Fibroblast of the conjunctiva (primary cell): ENCODE measurements at regions not wholly inside any gene's neighbourhood (a gene's known extent, or its start where the extent isn't known, plus 50 kb on each side); places are given as distances from the start of the nearest gene placed in this dataset.

Experiments used
- DNase-seq: peaks from one replicate; pipeline ENCODE4 v3.0.0-alpha.2; 2010; ENCODE audit warnings: low read depth

GRCh38 chr12:38139456-38139855 lies 177.1 kb upstream of the ALG10B start:
- DNase-seq: no peak

- DNase-seq: no peak
These were observed 175.3 kb upstream of the ALG10B start for GRCh38 chr12:38141239-38141638.

DNA sequence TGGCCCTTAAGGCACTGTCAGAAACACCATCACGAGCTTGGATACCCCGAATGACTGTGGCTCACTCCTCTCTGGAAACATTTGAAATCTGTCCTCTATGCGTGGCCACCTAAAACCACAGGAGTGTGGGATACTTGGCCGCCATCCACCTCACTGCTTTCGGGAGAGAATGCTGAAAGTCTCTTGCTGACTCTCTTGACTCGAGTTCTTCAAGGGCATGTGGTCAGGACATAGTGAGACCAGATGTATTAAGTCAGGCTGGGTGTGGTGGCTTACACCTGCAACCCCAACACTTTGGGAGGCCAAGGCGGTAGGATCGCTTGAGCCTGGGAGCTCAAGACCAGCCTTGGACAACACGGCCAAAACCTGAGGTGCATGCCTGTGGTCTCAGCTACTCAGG lies 174.7 kb upstream of the ALG10B start:
- no peak for DNase-seq

DNA sequence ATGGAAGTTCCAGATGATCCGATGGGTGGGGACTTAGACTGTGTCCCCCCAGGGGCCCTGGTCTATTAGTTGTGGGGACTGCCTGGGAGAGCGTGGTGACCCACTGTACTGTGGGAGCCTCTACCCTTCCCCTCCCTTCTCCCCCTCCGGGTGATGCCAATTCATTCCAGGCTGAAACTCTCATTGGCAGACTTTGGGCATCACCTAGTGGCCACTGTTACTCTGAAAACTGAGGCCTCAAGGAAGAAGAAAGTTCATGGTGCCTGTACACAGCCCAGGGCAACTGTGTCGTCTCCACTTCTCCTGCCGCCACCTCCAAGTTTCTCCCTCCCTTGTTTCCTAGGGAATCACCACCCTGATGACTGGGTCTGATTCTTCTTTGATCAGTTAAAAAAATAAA lies 173.6 kb upstream of the ALG10B start:
- DNase-seq: no peak

DNA sequence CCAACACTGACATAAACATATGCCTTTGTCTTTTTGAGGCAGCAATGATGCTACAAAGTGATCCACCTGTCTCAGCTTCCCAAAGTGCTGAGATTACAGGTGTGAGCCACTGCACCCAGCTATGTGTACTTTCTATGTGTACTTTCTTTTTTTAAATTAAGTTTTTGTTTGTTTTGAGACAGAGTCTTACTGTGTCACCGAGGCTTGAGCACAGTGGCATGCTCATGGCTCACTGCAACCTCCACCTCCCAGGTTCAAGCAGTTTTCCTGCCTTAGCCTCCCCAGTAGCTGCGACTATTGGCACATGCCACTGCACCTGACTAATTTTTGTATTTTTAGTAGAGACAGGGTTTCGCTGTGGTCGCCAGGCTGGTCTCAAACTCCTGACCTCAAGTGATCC lies 172.5 kb upstream of the ALG10B start:
- DNase-seq: no peak

DNA sequence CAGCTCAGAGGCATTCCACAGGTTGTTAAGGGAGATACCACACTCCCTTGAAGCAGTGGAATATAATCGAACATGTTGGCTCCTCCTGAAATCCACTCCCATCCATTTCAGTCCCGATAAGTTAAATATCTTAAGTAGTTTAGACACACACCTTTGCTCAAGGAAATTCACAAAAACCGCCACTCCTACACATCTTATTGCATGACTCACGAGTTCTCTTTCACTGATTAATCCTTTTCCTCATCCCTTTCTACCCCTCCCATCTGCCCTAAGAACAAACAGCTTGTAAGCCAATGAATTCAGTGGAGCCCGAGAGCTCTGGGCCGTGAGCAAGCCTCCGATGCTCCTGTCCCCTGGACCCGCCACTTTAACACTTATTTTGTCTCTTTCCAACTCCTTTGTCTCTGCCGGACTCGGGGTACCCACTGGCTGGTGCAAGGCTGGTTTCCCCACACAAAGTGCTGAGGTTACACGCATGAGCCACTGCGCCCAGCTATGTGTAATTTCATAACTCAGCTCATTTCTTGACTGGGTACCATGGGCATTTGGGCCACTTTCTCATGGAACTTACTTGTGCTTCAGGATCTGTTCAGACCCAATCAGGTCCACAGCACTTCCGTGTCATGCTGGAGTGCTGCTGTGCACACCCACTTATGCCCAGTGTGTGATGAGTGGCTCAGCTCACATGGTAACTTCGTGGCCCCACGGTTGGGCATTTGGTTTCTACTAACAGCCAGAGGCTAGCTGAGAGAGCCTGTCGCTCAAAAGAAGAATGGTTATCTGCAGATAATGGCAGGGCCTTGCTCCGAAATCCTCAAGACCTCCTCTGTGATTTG lies 171.8 kb upstream of the ALG10B start:
- DNase-seq: no peak

DNA sequence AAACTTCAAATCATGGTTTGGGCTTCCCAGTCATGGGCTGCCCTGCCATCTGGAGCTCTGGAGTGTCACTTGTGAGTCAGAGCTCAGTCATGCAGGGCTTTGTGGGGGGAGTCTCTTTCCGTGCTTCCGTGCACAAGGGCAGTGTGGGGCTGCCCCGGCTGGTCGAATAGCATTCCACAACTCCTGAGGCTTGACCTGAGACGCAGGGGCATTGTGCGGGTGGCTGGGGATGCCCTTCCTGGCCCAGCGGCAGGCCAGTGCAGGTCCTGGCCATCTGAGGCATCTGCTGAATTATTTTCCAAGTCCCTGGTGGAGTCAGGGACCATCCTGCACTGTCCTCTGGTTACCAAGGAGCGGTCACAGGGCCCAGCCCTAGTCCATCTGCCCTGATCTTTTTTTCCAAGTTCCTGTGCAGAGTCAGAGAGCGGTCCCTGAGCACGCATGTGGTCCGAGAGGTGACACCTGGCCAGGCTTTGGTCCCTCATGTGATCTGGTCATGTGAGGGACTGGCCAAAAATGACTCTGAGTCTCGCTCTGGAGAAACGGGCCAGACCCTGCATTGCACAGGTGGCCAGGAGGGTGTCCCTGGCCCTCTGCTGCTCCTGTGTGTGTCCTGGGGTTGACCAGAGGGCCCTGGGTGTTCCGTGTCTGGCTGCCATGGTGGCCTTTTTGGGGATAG lies 167.0 kb upstream of the ALG10B start:
- no peak for DNase-seq

- no peak for DNase-seq
These were observed 164.4 kb upstream of the ALG10B start for GRCh38 chr12:38151991-38152700.

DNA sequence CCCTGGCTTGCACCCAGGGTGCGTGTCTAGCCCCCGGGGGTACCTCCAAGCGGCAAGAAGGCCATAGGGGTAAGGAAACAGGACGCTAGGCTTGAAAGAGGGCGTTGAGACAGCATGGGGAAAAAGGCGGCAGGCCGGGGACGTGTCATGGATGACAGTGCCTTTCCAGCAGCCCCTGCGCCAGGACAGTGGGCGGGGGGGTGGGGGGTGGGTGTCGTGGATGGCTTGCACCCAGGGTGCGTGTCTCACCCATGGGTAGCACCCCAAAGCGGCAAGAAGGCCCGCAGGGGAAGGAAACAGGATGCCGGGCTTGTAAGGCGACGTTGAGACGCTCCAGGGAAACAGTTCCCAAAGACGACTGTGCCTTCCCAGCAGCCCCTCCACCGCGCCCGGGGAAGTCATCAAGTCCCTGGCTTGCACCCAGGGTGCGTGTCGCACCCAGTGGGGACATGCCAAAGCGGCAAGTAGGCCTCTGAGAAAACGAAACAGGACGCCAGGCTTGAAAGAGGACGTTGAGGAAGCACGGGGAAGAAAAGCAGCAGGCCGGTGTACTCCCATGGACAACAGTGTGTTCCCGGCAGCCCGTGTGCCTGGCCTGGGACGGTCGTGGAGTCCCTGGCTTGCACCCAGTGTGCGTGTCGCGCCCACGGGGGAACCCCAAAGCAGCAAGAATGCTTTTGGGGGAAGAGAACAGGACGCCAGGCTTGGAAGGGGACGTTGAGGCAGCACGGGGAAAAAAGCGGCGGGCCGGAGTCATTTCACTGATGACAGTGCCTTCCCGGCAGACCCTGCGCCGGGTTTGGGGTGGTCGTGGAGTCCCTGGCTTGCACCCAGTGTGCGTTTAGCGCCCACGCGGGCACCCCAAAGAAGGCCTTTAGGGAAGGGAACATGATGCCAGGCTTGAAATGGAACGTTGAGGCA lies 163.5 kb upstream of the ALG10B start:
- DNase-seq: no peak

DNA sequence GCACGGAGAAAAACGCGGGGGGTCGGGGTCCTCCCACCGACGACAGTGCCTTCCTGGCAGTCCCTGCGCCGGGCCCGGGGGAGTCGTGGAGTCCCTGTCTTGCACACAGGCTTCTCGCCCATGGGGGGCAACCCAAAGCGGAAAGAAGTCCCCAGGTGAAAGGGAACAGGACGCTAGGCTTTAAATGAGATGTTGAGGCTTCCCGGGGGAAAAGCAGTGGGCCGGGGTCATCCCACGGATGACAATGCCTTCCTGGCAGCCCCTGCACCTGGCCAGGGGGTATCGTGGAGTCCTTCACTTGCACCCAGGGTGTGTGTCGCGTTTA lies 162.9 kb upstream of the ALG10B start:
- no peak for DNase-seq

DNA sequence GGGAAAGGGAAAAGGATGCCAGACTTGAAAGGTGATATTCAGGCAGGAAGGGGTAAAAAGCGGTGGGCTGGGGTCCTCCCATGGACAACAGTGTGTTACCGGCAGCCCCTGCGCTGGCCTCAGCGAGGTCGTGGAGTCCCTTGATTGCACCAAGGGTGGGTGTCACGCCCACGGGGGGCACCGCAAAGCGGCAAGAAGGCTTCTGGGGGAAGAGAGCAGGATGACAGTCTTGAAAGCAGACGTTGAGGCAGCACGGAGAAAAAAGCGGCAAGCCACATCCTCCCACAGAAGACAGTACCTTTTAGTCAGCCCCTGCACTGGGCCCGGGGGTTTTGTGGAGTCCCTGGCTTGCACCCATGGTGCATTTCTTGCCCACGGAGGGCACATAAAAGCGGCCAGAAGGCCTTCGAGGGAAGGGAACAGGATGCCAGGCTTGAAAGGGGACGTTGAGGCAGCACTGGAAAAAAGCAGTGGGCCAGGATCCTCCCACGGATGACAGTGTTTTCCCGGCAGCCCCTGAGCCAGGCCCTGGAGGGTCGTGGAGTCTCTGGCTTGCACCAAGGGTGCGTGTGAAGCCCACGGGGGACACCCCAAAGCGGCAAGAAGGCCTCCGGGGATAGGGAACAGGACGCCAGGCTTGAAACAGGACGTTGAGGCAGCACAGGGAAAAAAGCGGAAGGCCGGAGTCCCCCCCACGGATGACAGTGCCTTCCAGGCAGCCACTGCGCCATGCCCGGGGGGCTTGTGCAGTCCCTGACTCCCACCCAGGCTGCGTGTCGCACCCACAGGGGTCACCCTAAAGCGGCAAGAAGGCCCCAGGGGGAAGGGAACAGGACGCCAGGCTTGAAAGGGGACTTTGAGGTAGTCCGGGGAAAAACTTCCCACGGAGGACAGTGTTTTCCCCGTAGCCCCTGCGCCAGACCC lies 162.2 kb upstream of the ALG10B start:
- DNase-seq: no peak

DNA sequence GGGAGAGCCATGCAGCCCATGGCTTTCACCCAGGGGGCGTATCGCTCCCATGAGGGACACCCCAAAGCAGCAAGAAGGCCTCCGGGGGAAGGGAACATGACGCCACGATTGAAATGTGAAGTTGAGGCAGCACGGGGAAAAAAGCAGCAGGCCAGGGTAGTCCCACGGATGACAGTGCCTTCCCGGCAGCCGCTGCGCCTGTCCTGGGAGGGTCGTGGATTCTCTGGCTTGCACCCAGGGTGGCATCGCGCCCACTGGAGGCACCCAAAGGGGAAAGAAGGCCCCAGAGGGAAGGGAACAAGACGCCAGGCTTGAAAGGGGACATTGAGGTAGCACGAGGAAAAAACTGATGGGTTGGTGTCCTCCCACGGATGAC lies 161.6 kb upstream of the ALG10B start:
- DNase-seq: no peak

GRCh38 chr12:38155526-38156496 lies 160.8 kb upstream of the ALG10B start:
- DNase-seq: no peak

- DNase-seq: no peak
These were observed 159.9 kb upstream of the ALG10B start for GRCh38 chr12:38156497-38157245.

- no peak for DNase-seq
These were observed 159.2 kb upstream of the ALG10B start for GRCh38 chr12:38157274-38157932.

- DNase-seq: no peak
These were observed 158.6 kb upstream of the ALG10B start for GRCh38 chr12:38157933-38158401.

GRCh38 chr12:38158428-38159091 lies 158.0 kb upstream of the ALG10B start:
- no peak for DNase-seq

DNA sequence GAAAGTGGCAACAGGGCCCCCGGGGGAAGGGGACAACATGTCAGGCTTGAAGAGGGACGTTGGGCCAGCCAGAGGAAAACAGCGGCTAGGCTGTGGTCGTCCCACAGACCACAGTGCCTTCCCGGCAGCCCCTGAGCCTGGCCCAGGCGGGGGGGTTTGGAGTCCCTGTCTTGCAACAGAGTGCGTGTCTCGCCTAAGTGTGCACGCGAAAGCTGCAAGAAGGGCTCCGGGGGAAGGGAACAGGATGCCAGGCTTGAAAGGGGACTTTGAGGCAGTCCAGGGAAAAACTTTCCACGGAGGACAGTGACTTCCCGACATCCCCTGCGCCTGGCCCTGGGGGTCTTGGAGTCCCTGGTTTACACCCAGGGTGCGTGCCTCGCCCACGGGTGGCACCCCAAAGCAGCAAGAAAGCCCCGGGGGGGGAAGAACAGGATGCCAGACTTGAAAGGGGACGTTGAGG lies 157.5 kb upstream of the ALG10B start:
- no peak for DNase-seq
